ENCODE measurements at regions not wholly inside any gene's neighbourhood (a gene's known extent, or its start where the extent isn't known, plus 50 kb on each side); places are given as distances from the start of the nearest gene placed in this dataset.

DNA sequence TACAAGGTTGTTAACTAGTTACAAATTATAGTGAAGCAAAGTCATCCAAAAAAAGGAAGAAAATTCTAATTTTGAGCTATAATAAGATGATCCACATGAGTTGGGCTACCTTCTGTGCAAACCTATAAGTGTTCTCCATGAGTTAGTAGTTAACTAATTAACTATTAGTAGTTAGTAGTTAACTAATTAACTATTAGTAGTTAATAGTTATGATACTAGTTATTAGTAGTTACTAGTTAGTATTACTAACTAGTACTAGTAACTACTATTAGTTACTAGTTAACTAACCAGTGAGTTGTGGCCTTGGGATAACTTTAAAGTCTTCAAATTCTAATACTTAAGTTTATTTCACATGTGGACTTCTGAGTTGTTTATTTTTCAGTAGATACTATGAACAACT, 453.4 kb upstream of the GRM3 start:
- TF ChIP-seq, protein P1, sequence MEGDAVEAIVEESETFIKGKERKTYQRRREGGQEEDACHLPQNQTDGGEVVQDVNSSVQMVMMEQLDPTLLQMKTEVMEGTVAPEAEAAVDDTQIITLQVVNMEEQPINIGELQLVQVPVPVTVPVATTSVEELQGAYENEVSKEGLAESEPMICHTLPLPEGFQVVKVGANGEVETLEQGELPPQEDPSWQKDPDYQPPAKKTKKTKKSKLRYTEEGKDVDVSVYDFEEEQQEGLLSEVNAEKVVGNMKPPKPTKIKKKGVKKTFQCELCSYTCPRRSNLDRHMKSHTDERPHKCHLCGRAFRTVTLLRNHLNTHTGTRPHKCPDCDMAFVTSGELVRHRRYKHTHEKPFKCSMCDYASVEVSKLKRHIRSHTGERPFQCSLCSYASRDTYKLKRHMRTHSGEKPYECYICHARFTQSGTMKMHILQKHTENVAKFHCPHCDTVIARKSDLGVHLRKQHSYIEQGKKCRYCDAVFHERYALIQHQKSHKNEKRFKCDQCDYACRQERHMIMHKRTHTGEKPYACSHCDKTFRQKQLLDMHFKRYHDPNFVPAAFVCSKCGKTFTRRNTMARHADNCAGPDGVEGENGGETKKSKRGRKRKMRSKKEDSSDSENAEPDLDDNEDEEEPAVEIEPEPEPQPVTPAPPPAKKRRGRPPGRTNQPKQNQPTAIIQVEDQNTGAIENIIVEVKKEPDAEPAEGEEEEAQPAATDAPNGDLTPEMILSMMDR (IDR thresholded peaks at IDR 0.05; ENCODE audit: low read depth, low read length) = no peak
- TF ChIP-seq POLR2A (IDR thresholded peaks at IDR 0.05; ENCODE audit: extremely low read depth, insufficient read length) = no peak

Data from NB4 (cell line).